SK-MEL-5 (cell line): ENCODE measurements at regions not wholly inside any gene's neighbourhood (a gene's known extent, or its start where the extent isn't known, plus 50 kb on each side); places are given as distances from the start of the nearest gene placed in this dataset.
"Not testable (repeated sequence)": the region's sequence is repeated elsewhere in the genome, so short reads cannot be mapped to it uniquely, and the experiment has no call there.

Source experiments
- DNase-seq: peaks from one replicate; pipeline ENCODE4 v3.0.0-alpha.2; 2016; ENCODE audit warnings: low read depth, low spot score
- in situ Hi-C: cut with HindIII; loops from 2 replicates; pipeline ENCODE4 v1.10.0; 2016; ENCODE audit warnings: low sequenced_read_pairs, high pct_unique_total_duplicates, low pct_unique_long_range_greater_than_20kb

DNA sequence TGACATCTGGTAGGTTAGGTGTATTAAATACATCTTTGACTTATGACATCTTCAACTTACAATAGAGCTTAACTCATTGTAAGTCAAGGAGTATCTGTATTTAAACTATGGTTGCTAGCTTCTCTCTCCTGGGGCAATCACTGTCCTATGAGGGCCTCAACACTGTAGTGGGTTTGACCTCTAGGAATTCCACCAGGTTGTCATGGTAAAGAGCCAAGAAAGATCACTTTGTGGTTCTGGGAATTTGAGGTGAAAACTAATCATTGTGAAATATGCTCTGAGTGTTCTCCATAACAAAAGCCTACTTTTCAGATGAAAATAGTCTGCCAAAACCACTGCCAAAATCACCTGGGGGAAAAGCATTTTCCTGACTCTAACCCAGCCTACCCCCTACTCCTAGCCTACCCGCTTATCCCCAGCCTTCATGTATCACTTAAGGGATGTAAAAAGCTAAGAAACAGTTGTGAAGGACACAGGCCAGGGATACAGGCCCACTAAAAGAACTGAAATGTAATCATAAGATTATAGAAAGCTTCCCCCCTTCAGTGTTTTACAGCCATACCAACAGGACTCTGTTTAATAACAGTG is 723.8 kb downstream of the MECOM start:
- DNase-seq, result no peak
- in situ Hi-C loops, result no loop called here

DNA sequence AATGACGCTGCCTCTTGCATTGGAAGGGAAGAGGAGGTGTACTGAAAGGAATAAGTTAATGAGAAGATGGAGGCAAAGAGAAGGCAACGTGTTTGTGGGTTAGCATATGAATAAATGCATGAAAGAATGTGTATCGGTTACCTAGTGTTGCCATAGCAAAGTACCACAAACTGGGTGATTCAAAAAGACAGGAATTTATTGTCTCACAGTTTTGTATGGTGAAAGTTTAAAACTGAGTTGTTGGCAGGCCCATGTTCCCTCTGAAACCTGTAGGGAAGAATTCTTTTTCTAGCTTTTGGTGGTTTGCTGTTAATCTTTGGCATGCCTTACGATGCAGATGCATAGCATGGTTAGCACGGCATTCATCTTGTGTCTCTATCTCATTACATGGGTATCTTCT is 729.9 kb downstream of the MECOM start:
- in situ Hi-C loops, result no loop called here
- no peak for DNase-seq

- DNase-seq, in situ Hi-C loops: not testable (repeated sequence)
These were observed 733.5 kb downstream of the MECOM start for GRCh38 chr3:168929997-168930396.

DNA sequence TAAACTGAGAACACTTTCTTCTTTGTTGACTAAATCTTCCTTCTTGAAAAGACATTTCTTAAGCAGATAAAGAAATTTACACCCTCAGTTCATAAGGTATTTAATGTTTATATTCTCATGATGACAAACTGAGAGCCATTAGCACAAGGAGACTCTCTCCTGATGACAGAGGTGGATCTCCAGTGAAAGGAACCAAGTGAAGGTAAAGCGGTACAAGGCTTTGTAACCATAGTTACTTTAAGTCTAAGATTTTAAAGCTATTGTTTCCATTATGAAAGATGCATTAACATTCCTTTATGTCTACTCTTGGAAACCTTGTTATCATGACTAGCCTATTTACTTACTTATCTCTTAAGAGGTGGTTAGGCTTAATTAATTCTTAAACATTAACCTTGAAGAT is 737.1 kb downstream of the MECOM start:
- in situ Hi-C loops, result no loop called here

DNA sequence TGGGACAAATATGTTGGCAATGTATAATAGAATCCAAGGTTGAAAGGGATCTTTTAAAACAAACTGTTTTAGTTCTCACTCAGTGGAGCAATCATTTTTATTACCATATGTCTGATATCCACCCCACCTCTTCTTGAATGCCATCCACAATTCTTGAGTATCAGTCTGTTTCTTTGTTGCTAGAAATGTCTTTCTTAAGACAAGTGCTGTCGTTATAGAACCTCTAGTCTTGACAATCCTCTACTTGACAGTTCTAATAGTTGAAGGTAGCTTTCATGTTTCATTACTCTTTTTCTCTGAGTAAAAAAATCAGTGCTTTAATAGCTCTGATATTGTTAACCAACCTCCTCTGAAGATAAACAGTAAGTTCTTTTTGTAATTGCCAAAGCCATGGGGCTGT is 737.9 kb downstream of the MECOM start:
- no peak for DNase-seq
- in situ Hi-C loops, result no loop called here

More for the DNA sequence above, 737.1 kb downstream of the MECOM start:
- DNase-seq, result no peak

DNA sequence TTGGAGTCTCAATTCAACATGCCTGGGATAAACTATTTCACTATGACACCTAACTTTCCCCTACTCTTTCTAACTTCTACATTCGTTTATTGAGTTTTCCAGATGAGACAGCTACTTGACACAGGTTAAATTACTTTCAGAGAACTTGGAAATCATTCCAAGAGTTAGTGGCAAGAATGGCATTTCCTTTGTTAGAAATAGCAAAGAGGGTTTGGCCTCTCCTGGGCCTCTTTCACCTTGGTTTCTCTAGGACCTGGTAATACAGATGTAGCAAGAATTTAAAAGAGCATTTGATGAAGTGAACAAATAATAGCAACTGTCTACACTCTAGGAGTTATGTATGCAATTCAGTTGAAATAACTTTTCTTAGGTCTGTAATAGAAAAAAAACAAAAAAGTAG is 748.9 kb downstream of the MECOM start:
- no peak for DNase-seq
- in situ Hi-C loops, result no loop called here

DNA sequence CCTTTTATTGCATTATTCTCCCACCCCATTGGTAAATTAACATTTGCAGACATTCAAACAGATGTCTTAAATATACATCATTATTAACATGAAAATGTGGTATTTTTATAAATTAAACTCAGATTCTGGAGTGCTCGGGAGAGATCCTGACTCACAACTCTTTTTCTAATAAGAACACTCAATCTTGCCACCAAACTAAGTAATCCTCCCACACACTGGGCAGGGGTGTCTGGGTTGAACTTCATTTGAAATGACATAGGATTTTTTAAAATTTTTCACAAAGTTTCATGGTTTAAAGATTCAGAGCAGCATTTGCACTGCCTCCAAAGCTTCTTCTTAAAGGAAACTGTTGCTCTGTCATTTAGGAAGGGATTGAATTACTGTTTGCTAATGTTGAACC is 754.3 kb downstream of the MECOM start:
- no peak for DNase-seq

DNA sequence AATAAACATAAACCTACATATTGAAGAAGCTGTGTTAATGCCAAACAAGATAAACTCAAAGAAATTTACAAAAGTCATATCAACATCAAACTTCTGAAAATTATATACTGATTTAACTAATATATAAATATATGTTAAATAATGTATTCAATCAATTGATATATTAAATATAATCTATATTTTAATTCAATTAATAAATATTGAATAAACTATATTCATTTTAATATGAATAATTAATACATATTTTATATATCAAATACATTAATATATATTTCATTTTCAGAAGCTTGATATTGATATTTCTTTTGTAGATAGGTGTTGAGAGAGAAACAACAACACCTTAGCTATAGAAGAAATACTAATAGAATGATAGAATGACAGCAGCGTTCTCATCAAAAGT is 768.1 kb downstream of the MECOM start:
- in situ Hi-C loops, result no loop called here
- no peak for DNase-seq

More for the DNA sequence above, 754.3 kb downstream of the MECOM start:
- in situ Hi-C loops, result no loop called here

DNA sequence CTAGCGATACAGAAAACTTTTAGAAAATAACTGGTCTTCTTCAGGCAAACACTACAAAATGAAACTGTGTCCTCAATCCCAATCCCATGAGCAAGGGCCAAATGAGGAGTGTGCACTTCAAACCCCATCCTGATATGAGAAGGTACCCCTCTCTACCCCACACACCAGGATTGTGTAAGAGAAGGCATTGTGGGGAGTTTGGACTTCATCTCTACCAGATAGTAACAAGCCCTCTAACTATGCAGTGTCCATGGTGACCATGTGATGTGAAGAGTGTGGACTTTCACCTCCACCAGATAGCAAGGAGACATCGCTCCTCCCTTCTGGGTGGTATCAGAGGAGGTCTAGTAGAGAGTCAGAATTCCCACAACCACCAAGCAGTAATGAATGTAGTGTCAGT is 769.3 kb downstream of the MECOM start:
- no peak for DNase-seq
- in situ Hi-C loops, result no loop called here

DNA sequence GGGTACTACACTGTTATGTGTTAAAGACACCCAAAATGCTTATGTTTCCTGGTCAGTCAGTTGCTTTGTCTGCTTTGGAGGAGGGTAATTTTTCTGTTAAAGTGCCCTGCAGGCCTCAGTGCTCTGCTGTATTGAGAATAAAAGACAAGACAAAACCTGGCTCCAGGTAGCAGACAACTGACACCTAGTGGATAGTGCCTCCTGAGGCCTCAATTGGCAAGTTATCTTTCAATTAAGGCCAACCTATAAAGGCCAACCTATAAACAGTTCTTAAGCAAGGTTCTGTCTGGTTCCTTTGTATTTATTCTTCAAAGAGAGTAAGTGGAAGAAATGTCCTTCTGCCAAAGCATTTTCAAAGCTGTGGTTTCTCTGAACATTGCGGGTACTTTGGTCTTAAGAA is 773.8 kb downstream of the MECOM start:
- no peak for DNase-seq
- in situ Hi-C loops, result no loop called here

GRCh38 chr3:168888781-168889180 is 774.7 kb downstream of the MECOM start:
- DNase-seq, result no peak
- in situ Hi-C loops, result no loop called here

- in situ Hi-C loops, result no loop called here
- DNase-seq, result no peak
These were observed 778.5 kb downstream of the MECOM start for GRCh38 chr3:168885028-168885427.

- in situ Hi-C loops, result no loop called here
These were observed 779.1 kb downstream of the MECOM start for GRCh38 chr3:168884353-168884903.

GRCh38 chr3:168883145-168883544 is 780.4 kb downstream of the MECOM start:
- DNase-seq, result no peak
- in situ Hi-C loops, result no loop called here

More at GRCh38 chr3:168884353-168884903, 779.1 kb downstream of the MECOM start:
- no peak for DNase-seq

DNA sequence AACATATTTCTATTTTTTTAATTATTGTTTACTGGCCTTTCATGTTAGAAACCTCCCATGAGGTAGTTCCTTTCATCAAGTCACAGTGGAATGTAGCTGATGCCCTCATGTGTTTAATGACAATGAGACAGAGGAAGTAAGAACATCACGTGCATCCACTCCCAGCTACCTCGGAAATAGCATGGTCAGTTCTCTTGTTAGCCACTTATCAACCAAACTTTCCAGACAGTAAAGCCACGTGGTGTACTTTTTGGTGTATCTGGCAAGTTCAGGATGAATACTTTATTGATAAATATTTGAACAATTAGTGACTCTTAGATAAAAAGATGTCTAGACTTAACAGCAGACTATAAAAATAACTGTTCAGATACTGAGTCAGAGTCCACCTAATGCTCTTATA is 781.7 kb downstream of the MECOM start:
- in situ Hi-C loops, result no loop called here
- peak; percentile 30 for DNase-seq

- in situ Hi-C loops, result no loop called here
- DNase-seq, result no peak
These were observed 782.9 kb upstream of the GOLIM4 start for GRCh38 chr3:168878655-168879054.

DNA sequence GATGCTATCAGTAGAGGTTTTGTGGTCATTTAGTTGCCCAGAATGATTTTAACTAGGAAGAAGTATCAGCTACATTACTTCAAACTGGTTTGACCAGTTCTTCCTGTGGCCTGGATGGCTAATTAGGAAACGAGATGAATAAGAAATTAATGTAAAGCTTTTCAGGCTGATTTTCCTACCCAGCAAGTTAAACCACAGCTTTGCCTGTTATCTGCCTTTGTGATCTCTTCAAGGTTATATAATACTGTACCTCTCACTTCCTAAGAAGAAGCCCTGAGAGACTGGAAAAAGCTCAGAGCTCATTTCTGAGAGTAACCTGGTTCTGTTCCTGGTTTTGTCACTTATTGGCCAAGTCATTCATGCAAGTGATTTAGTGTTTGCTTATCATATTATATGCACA is 782.2 kb upstream of the GOLIM4 start:
- DNase-seq, result no peak
- in situ Hi-C loops, result no loop called here

GRCh38 chr3:168876346-168877035 is 780.8 kb upstream of the GOLIM4 start:
- in situ Hi-C loops, result no loop called here
- no peak for DNase-seq

- in situ Hi-C loops, result no loop called here
These were observed 777.1 kb upstream of the GOLIM4 start for GRCh38 chr3:168872826-168873225.

More at GRCh38 chr3:168872826-168873225, 777.1 kb upstream of the GOLIM4 start:
- DNase-seq, result no peak
